ENCODE measurements at regions not wholly inside any gene's neighbourhood (a gene's known extent, or its start where the extent isn't known, plus 50 kb on each side); places are given as distances from the start of the nearest gene placed in this dataset.
A peak's percentile ranks its signal among the peaks of the same experiment; 100 is the strongest.
"Not testable (repeated sequence)": the region's sequence is repeated elsewhere in the genome, so short reads cannot be mapped to it uniquely, and the experiment has no call there.

DNA sequence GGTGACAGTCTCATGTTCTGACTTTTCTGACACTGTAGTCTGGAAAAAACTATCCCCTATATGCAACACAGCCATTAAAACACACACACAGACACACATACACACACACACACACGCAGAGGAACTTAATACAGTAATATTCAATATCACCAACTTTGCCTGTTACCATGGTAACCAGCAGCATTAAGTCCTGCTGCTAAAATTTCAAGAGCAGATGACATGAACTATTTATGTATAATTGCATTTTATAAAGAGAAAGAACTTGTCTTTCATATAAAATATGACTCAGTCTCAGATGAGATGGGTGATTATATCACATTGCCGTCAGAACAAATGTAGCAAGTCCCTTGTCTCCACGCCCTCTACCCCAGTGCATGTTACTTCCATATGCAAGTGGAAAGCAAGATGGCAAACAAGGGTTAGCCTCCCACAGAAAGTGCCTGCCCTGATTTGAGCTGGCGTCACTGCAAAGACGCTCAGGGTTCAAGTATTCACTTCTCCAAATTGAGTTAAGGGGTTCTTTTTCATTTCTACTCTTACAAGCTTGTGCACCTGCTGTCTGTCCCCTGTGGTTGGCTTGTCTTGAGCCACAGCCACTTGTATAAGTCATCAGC is 576.8 kb downstream of the UQCRFS1 start:
- ATAC-seq (replicated peaks in 6 of 8), result peak in 1 of 8 experiments; percentile 43
- WGBS, 10 experiments, result 0 to 89% (median 81%) methylated on average over 1 to 4 of the region's 5 CpGs; no CpG with 5 or more reads in 1 of the 10 experiments
- H3K4me3 ChIP-seq, result no peak overlapping the region
- in situ Hi-C loops (cut with MboI; ENCODE audit: low pct_unique_long_range_greater_than_20kb in 2 of 9, low sequenced_read_pairs in 9 of 9, unreplicated experiment in 9 of 9), result no loop called here
- no peak overlapping the region for H3K27ac ChIP-seq
- H3K4me1 ChIP-seq (replicated peaks in 1 of 2), result no peaks in the 10 kb centered on the region

DNA sequence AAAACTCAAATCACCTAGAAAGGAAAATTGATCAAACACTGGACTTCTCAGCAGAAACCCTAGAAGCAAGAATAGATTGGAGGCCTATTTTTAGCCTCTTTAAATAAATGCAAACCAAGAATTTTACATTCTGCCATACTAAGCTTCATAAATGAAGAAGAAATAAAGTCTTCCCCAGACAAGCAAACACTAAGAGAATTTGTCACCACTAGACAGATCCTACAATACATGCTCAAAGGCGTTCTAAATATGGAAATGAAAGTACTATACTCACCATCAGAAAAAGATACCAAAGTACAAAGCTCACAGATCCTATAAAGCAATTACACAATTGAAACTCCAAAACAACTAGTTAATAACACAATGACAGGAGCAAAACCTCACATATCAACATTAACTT is 578.1 kb downstream of the UQCRFS1 start:
- 0 to 100% (median 53%) methylated on average over 1 of the region's 1 CpG; no CpG with 5 or more reads in 4 of the 10 experiments for WGBS, 10 experiments
- Histone ChIP-seq H3K4me3 (no peak overlapping the region), H3K4me1 (replicated peaks in 1 of 2) (no peaks in the 10 kb centered on the region), H3K27ac (no peak overlapping the region)
- in situ Hi-C loops (cut with MboI; ENCODE audit: low pct_unique_long_range_greater_than_20kb in 2 of 9, low sequenced_read_pairs in 9 of 9, unreplicated experiment in 9 of 9), result no loop called here
- ATAC-seq (replicated peaks in 6 of 8), result no peak

DNA sequence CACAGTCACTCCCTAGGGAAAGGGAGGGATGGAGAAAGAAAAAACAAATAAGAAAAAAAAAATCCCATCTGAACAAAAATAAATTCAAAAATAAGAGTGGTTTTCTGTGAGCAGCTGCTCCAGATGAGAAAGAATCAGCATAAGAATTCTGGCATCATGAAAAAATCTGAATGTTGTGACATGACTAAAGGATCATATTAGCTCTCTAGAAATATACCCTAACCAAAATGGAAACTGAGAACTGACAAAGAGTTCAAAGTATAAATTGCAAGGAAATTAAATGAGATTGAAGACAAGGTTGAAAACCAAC is 579.0 kb downstream of the UQCRFS1 start:
- no peak overlapping the region for H3K27ac ChIP-seq
- in situ Hi-C loops (cut with MboI; ENCODE audit: low pct_unique_long_range_greater_than_20kb in 2 of 9, low sequenced_read_pairs in 9 of 9, unreplicated experiment in 9 of 9), result no loop called here
- no peak for ATAC-seq (replicated peaks in 6 of 8)

DNA sequence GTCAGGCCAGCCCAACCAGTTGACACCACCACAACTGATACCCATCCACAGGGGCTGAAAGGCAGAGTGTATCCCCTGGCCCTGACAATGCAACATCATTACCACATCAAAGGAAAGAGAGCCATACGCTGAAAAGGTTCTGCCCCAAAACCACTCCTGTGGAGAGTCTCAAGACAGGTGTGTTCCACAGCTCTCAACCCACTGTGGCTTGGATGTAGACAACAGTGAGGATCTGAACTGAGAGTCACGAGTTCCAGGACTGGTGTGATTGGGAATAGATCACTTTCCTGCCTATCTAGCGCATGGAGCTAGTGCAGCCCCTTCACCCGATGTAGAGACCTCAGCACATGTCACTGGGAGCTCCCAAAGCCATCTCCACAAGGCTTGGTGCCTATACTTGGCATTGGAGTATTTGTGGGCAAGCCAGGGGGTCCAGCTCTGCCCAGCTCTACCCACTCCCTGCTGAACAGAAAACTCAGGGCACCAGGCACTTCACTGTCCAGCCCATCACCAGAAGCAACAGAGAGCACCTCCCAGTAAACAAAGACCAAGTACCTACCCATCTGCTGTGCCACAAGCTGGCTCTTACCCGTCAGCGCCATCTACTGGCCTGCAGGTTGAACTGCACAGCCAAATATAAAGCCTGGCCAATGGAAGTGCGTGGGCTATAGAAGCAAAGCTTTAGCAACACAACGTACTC is 579.5 kb downstream of the UQCRFS1 start:
- WGBS, 10 experiments, result 0 to 43% (median 0%) methylated on average over 2 to 7 of the region's 8 CpGs; no CpG with 5 or more reads in 1 of the 10 experiments
- no peaks in the 10 kb centered on the region for H3K4me1 ChIP-seq (replicated peaks in 1 of 2)
- no peak overlapping the region for H3K27ac ChIP-seq
- H3K4me3 ChIP-seq, result no peak overlapping the region
- peak in 7 of 8 experiments; percentile 20 to 98 (median 59) for ATAC-seq (replicated peaks in 6 of 8)
- in situ Hi-C loops (cut with MboI; ENCODE audit: low pct_unique_long_range_greater_than_20kb in 2 of 9, low sequenced_read_pairs in 9 of 9, unreplicated experiment in 9 of 9), result no loop called here

More for the DNA sequence above, 579.0 kb downstream of the UQCRFS1 start:
- no peaks in the 10 kb centered on the region for H3K4me1 ChIP-seq (replicated peaks in 1 of 2)
- H3K4me3 ChIP-seq, result no peak overlapping the region

DNA sequence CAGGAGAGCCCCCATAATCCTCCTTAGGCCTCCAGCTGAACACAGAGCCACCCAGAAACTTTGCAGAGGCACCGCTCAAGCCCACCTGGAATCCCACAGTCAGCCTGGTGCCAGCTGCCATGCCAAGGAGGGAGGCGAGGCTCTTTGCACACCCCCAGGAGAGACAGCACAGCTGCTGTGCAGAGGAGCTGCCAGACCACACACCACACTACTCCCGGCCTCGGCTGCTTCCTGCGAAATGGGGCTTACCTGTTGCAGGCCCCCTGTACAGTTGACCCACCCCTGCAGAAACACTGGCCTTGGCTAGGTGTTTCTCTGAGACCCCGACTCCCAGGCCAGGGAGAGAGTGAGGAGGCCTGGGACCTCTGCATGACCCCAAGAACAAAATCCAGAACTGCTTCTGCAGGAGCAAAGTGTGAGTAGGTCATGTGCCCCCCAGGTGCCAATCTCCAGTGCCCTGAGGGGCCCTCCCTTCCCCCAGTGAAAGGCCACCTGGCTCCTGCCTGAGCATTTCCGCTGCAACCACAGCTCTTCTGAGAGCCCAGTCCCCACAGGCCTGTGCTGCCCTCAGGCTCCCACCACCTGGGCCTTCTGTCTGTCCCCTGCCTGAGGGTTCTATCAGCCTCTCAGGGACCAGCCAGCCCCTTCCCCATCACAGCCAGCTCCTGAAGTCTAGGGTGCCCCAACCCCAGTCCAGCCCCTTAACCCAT is 580.4 kb downstream of the UQCRFS1 start:
- H3K4me1 ChIP-seq (replicated peaks in 1 of 2), result no peaks in the 10 kb centered on the region
- no peak overlapping the region for H3K27ac ChIP-seq
- no peak for ATAC-seq (replicated peaks in 6 of 8)
- in situ Hi-C loops (cut with MboI; ENCODE audit: low pct_unique_long_range_greater_than_20kb in 2 of 9, low sequenced_read_pairs in 9 of 9, unreplicated experiment in 9 of 9), result no loop called here
- 0 to 100% (median 80%) methylated on average over 1 to 2 of the region's 7 CpGs; no CpG with 5 or more reads in 6 of the 10 experiments for WGBS, 10 experiments
- no peak overlapping the region for H3K4me3 ChIP-seq

DNA sequence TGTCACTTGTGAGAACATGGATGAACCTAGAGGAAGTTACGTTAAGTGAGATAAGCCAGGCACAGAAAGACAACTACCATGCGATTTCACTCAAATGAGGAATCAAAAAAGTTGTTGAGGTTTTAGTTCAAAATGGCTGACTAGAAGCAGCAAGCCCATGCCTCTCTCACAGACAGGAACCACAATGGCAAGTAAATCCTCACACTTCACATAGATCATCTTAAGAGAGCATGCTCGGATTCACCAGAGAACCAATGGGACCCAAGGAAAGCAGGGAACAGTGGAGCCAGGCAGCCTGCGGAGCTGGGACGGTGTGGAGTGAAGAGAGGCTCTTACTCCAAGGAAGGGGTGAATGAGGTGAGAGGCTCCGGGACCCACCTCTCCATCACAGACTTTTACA is 581.0 kb downstream of the UQCRFS1 start:
- H3K27ac ChIP-seq, result no peak overlapping the region
- H3K4me3 ChIP-seq, result no peak overlapping the region
- ATAC-seq (replicated peaks in 6 of 8), result no peak
- no peaks in the 10 kb centered on the region for H3K4me1 ChIP-seq (replicated peaks in 1 of 2)
- 20 to 100% (median 91%) methylated on average over 1 to 6 of the region's 6 CpGs; no CpG with 5 or more reads in 4 of the 10 experiments for WGBS, 10 experiments
- in situ Hi-C loops (cut with MboI; ENCODE audit: low pct_unique_long_range_greater_than_20kb in 2 of 9, low sequenced_read_pairs in 9 of 9, unreplicated experiment in 9 of 9), result no loop called here

DNA sequence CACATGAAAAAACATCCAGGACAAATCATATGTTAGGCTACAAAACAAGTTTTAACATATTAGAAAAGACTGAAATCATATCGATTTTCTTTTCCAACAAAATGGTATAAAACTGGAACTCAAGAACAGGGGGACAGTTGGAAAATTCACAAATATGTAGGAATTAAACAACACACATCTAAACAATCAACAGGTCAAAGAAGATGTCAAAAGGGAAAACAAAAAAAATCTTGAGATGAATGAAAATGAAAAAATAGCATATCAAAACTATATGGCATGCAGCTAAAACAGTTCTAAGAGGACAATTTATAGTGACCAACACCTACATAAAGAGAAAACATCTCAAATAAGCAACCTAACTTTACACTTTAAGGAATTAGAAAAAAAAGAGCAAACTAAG is 585.3 kb downstream of the UQCRFS1 start:
- 0 to 89% (median 56%) methylated on average over 1 of the region's 1 CpG; no CpG with 5 or more reads in 2 of the 10 experiments for WGBS, 10 experiments
- no peak overlapping the region for H3K27ac ChIP-seq
- no peak overlapping the region for H3K4me3 ChIP-seq
- no peaks in the 10 kb centered on the region for H3K4me1 ChIP-seq (replicated peaks in 1 of 2)
- no peak for ATAC-seq (replicated peaks in 6 of 8)
- in situ Hi-C loops (cut with MboI; ENCODE audit: low pct_unique_long_range_greater_than_20kb in 2 of 9, low sequenced_read_pairs in 9 of 9, unreplicated experiment in 9 of 9), result no loop called here

DNA sequence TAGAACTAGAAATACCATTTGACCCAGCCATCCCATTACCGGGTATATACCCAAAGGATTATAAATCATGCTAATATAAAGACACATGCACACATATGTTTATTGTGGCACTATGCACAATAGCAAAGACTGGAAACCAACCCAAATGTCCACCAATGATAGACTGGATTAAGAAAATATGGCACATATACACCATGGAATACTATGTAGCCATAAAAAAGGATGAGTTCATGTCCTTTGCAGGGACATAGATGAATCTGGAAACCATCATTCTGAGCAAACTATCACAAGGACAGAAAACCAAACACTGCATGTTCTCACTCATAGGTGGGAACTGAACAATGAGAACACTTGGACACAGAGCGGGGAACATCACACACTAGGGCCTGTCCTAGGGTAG is 586.5 kb downstream of the UQCRFS1 start:
- ATAC-seq (replicated peaks in 6 of 8); H3K4me1 ChIP-seq (replicated peaks in 1 of 2); in situ Hi-C loops (cut with MboI; ENCODE audit: low pct_unique_long_range_greater_than_20kb in 2 of 9, low sequenced_read_pairs in 9 of 9, unreplicated experiment in 9 of 9); H3K27ac ChIP-seq; H3K4me3 ChIP-seq: not testable (repeated sequence)
- WGBS, 10 experiments, result 0 to 100% (median 75%) methylated on average over 1 to 2 of the region's 2 CpGs; no CpG with 5 or more reads in 4 of the 10 experiments

DNA sequence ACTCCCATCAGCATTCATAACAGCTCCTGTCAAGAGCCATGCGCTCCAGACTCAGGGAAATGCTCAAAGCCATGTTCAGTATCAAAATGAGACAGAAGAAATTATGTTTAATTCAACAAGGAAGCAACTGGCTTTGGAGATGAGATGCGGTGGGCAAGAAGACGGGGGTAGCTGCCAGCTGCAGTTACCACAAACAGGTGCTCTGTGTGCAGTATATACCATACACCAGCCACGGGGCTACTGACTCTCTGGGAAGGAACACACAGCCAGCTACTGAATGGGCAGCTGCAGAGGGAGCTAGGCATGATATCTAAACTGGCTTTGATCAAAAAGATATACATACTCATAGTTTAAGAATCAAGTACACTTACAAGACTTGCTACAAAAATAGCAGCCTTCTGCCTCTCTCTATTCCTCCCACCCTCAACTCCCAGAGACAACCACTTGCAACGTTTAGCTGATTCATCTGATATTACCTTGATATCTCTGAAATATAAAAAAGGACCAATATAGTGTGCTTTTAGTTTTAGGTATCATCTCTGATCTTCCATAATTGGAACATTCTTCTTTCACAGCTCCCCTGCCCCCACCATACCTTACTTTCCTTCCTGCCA is 593.0 kb downstream of the UQCRFS1 start:
- WGBS, 10 experiments, result 17 to 90% (median 53%) methylated on average over 1 to 4 of the region's 5 CpGs; no CpG with 5 or more reads in 2 of the 10 experiments
- Histone ChIP-seq H3K27ac (no peak overlapping the region), H3K4me3 (no peak overlapping the region), H3K4me1 (replicated peaks in 1 of 2) (no peaks in the 10 kb centered on the region)
- ATAC-seq (replicated peaks in 6 of 8), result no peak
- in situ Hi-C loops (cut with MboI; ENCODE audit: low pct_unique_long_range_greater_than_20kb in 2 of 9, low sequenced_read_pairs in 9 of 9, unreplicated experiment in 9 of 9), result loop anchor here in 2 of 9 experiments (10.0 to 25.0 kb wide), 2 partner anchors 155 to 158 kb away; no protein-coding TSS in a partner anchor

DNA sequence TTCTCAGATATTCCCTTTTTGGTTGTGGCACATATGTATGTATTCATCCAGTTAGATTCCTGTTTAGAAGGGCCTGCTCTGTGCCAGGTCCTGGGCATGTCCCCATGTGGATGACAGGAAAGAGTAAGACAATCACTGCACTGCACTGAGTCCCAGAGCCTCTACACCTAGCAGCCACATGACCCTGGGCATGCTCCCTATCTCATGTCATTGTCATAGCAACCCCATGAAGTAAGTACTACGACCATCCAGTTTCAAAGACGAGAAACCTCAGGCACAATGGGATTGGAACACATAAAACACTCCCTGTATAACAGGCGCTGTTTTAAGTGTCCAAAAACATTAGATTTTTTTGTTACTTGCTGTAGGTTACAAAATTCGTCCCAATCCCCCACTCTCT is 594.4 kb downstream of the UQCRFS1 start:
- H3K27ac ChIP-seq, result no peak overlapping the region
- 7 to 88% (median 40%) methylated on average over 1 to 4 of the region's 4 CpGs; no CpG with 5 or more reads in 3 of the 10 experiments for WGBS, 10 experiments
- ATAC-seq (replicated peaks in 6 of 8), result no peak
- no peaks in the 10 kb centered on the region for H3K4me1 ChIP-seq (replicated peaks in 1 of 2)
- in situ Hi-C loops (cut with MboI; ENCODE audit: low pct_unique_long_range_greater_than_20kb in 2 of 9, low sequenced_read_pairs in 9 of 9, unreplicated experiment in 9 of 9), result loop anchor here in 2 of 9 experiments (10.0 to 25.0 kb wide), 2 partner anchors 154 to 156 kb away; no protein-coding TSS in a partner anchor
- no peak overlapping the region for H3K4me3 ChIP-seq

DNA sequence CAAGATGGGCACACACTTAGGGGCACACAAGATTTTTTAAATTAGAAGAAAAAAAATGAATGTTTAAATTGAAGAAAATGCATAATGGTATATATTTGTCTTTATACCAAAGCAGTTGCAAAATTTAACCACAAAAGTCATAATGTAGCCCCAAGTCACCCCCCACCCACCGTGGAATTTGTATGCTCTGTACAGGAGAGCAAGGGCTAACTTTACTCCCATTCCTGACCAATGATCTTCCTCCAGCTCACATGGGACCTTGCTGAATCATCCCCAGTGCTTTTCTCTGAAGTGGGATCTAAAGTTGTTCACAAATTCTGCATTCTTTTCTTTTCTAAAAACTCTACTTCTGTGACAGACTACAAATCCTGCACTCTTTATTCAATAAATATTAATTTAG is 597.0 kb downstream of the UQCRFS1 start:
- in situ Hi-C loops (cut with MboI; ENCODE audit: low pct_unique_long_range_greater_than_20kb in 2 of 9, low sequenced_read_pairs in 9 of 9, unreplicated experiment in 9 of 9), result loop anchor here in 2 of 9 experiments (10.0 to 25.0 kb wide), 2 partner anchors 151 to 154 kb away; no protein-coding TSS in a partner anchor
- Histone ChIP-seq H3K27ac (no peak overlapping the region), H3K4me1 (replicated peaks in 1 of 2) (no peaks in the 10 kb centered on the region), H3K4me3 (no peak overlapping the region)
- 0 to 80% (median 10%) methylated on average over 1 of the region's 1 CpG; no CpG with 5 or more reads in 4 of the 10 experiments for WGBS, 10 experiments
- no peak for ATAC-seq (replicated peaks in 6 of 8)

DNA sequence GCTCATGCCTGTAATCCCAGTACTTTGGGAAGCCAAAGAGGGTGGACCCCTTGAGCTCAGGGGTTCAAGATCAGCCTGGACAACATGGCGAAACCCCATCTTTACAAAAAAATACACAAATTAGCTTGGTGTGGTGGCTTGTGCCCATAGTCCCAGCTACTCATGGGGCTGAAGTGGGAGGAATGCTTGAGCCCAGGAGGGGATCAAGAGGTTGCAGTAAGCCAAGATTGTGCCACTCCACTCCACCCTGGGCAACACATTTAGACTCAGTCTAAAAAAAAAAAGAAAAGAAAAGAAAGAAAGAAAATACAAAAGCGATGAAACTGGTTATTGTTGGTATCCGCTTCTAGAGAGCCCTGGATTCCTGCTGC is 597.4 kb downstream of the UQCRFS1 start:
- in situ Hi-C loops (cut with MboI; ENCODE audit: low pct_unique_long_range_greater_than_20kb in 2 of 9, low sequenced_read_pairs in 9 of 9, unreplicated experiment in 9 of 9), result loop anchor here in 2 of 9 experiments (10.0 to 25.0 kb wide), 2 partner anchors 151 to 153 kb away; no protein-coding TSS in a partner anchor
- Histone ChIP-seq H3K4me3 (no peak overlapping the region), H3K4me1 (replicated peaks in 1 of 2) (no peaks in the 10 kb centered on the region), H3K27ac (no peak overlapping the region)
- ATAC-seq (replicated peaks in 6 of 8), result no peak
- WGBS, 10 experiments, result 14 to 100% (median 80%) methylated on average over 1 to 3 of the region's 3 CpGs; no CpG with 5 or more reads in 1 of the 10 experiments

Measured in motor neuron (in vitro differentiated cells).